ENCODE measurements at regions not wholly inside any gene's neighbourhood (a gene's known extent, or its start where the extent isn't known, plus 50 kb on each side); places are given as distances from the start of the nearest gene placed in this dataset.

DNA sequence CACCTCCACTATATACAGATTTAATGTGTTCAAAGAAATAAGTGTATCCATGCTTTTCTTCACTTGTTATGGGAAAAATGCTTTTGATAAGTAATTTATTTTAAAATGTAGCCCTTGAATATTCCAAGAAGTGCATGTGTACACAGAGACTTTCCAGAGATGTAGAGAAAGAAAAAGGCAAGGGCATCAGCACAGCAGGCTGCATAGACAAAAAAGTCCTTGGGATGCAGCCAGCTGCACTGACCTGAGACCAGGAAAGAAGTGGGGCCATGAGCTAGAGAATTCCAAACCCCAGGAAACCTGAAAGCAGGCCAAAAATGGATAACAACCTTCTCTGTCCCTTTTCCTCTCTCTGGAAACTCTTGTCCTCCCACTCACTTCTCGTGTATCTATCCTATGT lies 51.6 kb upstream of the PRDM8 start:
- no peak for DNase-seq

DNA sequence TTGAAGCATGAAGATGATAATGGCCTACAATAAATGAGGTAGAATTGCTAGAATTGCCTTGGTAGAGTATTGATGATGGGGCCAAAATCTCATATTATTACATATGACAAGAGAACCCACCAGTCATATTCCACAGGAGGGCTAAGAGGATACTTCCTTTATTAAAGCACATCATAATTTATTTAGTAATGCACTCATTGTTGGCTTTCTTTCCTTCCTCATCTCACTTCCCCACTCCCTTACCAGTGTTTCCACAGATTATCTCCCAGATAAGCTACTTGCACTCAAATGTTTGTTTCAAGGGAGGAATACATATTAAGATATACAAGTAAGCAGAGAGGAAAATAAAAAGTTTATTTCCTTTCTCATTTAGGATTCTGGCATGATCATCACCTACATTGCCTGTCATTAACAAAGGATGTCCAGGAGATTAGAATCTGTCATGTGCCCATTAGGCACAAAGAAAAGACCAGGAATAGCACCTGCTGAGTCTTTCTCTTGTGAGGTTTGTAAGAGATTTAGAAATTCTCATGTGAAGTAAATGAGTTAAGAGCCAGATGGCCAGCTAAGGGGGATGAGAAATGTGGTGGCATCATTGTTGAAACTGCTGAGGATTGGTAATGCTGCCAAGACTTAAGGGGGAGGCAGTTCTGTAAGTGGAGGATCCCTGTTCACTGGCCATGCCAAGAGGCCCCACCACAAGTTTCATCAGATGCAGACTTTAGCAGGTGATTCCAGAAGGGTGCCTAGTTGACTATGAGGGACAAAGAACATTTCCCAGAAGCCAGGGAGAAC lies 52.4 kb upstream of the PRDM8 start:
- DNase-seq = no peak

DNA sequence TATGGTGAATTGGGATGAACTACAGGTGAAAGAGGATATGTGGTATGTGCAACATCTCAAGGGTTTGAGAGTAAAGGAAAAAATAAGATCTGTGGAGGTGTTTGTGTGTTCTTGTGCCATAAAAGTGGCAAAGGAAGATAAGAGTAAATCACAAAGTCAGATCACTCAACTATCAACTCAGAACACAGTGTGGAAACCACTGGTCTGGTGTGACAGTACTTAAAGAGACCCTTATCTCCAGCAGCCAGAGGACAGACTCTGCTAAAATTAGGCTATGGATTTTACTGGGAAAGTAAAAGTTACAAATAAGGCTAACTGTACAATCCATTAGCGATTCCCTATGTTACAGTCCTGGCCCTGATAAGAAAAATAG lies 54.0 kb upstream of the PRDM8 start:
- DNase-seq = no peak

DNA sequence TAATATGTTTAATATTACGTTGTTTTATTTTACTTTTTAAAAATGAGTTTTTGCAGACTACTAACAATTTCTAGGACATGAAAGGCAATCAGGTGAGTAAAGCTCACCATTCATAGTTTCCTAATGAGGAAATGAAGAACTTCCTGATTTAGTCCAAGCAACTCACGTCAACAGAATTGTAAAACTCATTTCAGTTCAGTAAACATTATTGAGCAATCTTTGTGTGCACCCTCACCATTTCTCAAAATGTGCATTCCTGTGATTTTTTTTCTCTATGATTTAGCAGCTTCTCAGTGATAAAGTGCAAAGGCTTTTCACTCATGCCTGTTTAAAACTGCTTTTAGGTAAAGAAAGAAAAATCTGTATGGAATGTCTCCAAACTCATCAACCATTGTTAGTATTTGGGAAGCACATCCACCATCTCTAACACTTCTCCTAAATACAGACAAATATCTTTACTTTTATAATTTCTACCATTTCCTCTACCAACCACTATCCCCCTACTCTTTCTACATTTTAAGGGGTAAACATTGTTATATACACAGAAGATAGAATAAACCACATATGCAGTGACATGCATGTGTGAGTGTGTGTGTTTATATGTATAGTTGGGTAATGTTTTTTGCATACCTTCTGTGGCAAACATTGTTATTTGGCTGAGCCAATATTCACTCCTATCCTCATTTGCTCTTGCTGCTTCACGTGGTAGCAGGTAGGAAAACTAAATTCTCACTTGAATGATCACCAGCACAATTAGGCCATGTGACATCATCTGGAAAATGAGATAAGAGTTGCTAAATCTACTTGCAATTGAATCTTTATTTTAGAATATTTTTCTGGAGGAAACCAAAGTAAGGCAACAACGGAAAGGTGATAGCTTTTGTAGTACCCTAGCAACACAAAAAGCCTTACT lies 54.7 kb upstream of the PRDM8 start:
- DNase-seq = no peak

DNA sequence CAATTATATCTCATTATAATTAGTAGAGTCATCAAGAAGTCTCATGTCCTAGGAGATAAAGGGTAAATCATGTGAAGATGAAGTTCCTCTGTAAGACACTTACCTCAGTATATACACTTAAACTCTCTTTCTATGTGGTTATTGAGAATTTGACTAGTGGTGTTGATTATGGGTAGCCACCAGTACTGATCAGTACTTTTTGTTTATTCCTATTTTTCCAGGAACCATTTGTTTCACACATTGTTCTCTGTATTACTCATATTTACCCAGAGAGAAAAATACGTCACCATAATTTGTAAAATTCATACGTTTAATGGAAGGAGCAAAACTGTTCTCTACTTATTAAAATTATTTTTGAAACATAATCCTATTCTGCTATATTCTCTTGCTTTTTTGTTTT lies 55.8 kb upstream of the PRDM8 start:
- DNase-seq = no peak

DNA sequence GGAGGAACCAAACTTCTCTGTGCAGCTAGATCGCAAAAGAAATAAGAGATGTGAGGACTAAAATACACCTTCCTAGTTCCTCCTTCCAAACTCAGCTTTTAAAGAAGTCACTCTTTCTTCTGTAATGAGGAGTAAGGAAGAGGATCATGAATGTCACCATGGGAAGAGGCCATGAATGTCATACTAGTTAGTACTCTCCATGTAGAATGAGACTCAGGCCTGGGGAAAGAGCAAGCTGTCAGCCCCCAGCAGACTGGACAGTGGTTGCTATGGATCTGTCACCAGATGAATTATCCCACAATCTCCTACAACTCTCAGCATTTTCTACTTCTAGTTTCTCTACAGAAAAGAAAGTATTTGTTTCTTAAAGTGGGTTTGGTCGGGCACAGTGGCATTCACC lies 57.1 kb upstream of the PRDM8 start:
- no peak for DNase-seq

DNA sequence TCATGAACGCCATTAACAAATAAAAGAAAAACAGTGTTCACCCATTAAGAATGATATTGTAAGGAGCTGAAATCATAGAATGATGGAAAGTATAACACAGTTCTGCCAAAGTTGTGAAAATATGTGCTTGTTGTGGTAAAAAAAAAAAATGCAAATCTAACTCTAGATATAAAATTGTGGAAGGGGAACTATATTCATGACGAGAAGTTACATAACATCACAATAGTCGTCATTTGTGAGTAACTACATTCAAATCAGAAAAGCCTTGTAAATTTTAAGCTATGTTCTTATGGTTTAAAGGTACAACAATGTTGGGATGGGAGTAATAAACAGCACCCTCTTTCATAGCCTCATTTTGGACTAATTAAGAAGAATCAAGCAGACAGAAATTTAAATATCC lies 57.6 kb upstream of the PRDM8 start:
- no peak for DNase-seq

DNA sequence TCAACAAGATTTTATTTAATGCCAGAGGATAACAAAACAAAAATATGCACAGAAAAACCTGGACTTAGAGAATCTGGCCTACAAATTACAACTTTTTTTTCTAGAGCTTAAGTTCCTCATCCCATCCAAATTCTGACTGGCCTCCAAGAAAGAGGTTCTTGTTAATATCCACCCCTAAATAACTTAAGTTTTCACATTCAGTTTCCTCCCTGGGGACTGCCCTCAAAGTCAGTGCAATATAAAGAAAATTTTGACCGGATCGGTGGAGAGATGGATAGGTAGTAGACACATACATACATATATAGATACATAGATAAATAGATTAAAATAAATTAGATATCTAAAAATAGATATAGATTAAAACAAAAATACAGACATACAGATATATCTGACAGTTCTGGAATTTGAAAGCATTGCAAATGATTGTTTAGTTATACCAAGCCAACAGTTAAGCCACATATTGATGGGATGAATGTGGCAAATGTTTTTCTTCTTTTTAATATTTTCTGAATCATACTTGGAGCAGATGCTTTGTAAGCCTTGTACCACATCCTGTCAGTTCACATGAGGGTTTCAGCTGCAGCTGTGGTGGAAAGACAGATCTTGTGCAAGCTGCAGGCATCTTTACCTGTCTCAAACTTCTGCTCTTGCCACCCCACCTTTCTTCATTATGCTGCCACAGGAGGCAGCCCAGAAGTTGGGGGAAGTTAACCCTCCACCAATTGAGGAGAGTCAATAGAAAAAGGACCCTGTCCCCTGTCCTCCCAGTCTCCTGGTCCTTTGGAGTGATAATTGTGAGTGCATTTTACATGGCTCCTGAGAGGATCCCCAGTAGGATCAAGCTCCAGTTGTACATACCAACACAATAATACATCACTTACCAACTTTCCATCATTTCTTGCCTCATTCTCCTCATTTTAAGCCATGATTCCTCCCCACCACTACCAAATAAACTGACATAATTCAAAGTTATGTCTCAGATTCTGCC lies 58.5 kb upstream of the PRDM8 start:
- peak in 1 of 3 donors; percentile 25 for DNase-seq

DNA sequence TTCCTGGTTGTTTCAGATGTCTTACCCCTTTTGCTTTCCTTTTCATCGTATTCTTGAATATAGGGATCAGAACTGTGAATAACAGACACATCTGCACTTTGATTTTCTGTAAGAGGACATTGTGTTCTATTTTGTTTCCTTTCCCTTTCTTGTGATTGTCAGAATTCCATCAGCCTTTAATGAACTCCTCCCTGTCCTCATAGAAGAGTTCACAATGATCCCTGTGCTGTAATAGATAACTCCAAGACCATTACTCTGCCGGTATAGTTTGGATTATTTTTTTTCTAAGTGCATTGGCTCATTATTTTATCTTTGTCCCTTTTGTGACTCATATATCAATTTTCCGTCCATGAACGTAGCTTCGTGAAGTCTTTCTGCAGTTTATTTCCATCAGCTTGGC lies 59.7 kb upstream of the PRDM8 start:
- no peak for DNase-seq

DNA sequence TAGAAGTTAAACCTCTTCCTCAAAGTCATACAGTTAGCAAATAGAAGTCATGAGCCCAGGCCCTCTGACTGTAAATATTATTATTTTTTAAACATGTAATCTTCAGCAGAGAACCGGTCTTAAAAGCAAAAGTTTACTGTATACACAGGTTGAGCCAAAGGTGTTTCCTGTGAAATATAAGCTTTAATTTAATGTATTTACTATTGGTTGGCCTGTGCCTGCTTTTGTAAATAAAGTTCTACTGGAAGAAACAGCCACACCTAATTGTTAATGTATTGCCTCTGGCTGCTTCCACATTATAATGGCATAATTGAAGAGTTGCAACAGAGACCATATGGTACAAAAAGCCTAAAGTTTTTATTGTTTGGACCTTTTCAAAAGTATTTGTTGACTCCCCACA lies 61.0 kb upstream of the PRDM8 start:
- no peak for DNase-seq

DNA sequence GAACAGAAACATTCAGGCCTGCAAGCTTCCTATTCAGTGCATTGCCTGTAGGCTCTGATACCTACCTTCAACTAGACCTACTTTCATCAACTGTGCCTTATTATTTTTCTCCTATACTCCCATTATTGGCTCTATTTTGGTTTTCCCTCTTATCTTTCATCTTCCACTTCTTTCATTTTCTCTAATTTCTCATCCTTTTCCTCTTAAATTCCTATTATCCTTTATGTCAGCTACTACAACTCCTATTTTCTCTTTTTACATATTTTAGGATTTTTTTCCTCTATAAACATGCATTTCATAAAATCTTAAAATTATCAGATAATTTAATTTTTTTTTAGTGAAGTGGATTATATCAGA lies 61.6 kb upstream of the PRDM8 start:
- DNase-seq = no peak

DNA sequence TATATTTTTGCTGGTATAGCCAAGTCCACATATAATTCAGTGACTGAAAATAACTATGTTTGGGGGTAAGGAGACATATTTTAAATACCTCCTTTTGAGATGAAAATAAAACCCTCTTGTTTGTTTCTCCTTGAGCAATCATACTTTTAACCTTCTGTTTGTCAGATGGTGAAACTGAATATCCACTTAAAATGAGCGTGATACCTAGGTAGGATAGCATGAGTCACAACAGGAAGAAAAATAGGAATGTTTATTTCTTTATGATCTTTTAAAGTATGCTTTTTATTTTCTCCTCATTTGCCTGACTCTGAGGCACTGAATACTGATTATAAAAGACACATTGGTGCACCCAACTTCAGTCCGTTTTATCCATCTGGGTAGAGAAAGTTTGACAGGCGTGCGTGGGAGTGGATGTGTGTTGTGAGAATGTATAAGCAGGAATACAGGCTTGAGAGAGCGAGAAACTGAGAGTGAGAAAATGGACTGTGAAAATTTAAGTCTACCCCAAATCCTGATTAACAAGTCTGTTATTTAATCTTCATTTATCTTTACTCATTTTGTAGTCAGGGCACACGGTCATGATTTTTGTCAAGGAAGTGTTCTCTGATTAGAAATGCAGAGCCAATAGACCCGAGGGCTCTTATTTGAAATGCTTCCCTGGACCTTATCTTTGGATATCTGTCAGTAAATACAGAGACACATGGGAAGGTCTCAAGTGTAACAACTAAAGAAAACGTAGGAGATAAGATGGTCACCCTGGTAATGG lies 62.1 kb upstream of the ANTXR2 start:
- DNase-seq = no peak

DNA sequence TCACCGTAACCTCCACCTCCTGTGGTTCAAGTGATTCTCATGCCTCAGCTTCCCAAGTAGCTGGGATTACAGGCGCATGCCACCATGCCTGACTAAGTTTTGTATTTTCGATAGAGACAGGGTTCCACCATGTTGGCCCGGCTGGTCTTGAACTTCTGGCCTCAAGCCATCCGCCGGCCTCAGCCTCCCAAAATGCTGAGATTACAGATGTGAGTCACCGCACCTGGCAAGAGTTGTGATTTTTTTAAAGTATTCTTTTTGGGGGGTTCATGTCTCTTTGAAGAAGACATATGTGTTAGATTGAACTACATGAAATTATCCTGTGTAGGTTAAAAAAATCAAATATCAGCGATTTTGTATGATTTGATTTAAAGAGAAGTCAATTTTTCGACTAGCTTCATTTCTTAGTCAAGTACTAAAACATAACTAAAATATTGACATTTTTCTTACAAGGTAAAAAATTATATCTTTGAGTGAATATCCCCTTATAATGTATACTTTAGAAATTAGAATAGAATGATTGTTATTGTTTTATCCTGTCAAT lies 60.3 kb upstream of the ANTXR2 start:
- DNase-seq = no peak

DNA sequence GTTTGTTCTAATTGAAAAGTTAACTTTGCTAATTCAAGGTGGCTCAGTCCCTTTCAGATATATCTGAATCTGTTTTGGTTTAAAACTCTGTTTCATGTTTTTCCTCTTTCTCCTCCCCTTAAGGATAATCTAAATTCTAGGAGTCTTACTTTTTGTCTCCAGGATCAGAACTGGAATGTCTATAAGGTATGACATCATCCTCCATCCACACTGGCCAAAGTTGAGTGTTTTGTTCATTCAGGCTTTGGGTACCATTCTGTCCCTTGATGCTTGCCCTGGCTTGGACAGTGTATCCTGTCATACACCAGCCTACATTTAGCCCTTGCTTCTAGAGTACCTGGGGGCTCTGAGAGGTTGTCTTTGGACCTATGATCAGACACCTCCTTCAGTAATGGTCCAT lies 56.8 kb upstream of the ANTXR2 start:
- DNase-seq = no peak

DNA sequence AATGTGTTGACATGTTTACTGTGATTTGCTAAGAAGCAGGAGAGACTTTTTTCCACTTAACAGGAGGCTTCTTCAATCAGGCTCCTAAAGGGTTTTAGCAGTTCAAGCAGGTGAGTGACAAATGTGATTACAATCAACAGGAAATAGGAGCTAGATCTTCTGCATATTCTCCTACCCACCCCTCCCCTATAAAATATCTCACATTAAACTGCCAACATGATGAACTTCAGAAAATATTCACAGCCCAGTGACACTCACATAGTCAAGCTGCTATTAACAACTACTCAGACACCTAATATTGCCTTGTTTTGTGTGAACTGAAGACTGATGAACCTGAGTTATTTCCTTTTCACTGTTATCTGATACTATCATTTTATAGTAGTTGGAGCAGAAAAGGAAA lies 55.9 kb upstream of the ANTXR2 start:
- DNase-seq = no peak

DNA sequence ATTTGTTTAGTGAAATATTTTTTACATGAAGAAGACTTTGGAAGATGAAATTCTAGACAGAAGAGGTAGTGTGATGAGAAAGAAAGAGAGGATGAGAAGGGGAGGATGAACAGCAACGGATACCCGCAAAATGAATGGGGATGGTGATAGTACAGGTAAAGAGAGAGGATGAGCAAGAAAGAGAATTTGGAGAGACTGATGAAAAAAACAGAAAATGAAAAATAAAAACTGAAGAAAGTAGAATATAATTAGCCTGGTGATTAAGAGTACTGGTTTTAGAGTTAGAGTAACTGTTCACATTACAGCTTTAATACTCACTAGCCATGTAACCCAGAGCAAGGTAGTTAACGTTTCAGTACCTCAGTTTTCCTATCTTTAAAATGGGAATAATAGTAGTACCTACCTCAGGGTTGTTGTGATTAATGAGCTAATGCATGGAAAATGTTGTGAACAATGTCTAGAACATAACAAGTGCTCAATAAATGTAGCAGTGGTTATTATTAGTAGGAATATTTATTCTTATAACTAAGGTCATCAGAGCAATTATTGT lies 54.9 kb upstream of the ANTXR2 start:
- DNase-seq = no peak

DNA sequence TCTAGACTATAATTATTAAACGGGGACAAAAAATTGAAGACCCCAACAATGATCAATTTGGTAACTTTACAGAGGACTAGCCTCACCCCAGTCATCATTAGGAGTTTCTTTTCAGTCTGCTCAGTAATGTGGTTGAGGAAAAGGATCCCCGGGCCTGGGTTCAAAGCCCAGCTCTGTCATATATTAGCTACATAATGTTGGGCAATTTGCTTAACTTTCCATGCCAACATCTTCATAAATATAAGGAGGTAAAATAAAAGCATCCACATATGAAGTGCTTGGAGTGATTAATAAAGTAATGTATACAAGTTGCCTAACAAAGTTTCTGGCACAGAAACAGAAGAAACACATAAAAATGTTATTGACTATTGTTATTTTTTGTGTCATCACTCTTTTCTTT lies 53.4 kb upstream of the ANTXR2 start:
- no peak for DNase-seq

DNA sequence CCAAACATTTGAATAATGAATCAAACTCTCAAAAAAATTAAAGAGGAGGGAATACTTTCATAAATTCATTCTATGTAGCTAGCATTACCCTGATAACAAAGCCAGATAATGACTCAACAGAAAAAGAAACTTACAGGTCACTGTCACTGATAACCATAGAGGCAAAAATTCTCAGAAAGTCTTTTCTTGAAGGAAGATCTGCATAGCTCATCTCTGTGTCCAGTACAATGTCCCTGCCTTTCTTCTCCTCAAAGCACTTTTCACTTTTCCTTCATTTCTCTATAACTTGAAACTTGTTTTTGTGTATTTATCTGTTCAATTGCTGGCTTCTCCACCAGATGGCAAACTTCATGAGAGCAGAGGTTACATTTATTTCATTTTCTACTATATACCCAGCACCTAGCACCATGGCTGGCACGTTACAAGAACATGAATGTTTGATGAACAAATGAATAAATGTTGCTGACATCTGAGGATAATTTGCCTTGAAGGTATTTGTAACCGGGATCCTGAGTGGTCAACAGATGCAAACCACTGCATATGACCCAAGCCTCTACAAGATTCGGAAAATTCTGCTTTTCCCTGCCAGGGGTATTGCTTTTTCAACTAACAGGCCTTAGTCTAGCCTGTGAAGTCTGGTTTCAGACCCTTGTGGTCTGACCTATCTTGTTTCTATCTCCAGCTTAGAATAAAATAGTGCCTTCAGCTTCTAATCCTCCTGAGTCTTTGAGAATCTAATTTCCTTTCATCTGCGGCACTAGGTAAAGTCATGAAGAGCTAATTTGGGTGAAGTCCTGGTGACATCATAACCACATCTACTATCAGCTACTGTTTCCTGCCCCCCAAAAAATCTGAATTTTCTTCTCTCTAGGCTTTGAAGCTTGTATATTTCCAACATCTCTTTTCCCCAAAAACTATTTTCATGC lies 52.5 kb upstream of the ANTXR2 start:
- peak in 1 of 3 donors; percentile 63 for DNase-seq

All from muscle of back (tissue), 3 donors.